H9 (cell line): ENCODE measurements at regions not wholly inside any gene's neighbourhood (a gene's known extent, or its start where the extent isn't known, plus 50 kb on each side); places are given as distances from the start of the nearest gene placed in this dataset.

Experiments used
- DNase-seq: peaks from one replicate; pipeline ENCODE4 v3.0.0-alpha.2; 2017
- H2AFZ ChIP-seq: one replicate; pipeline ENCODE4 v1.6.1; 2013; ENCODE audit warnings: mild to moderate bottlenecking, low read length, control low read depth, moderate library complexity
- H2AK5ac ChIP-seq: 2 replicates; pipeline ENCODE4 v1.6.1; 2013; ENCODE audit warnings: low read length, control low read depth, mixed read lengths; ENCODE audit not compliant: insufficient read length
- H2BK120ac ChIP-seq: one replicate; pipeline ENCODE4 v1.6.1; 2013; ENCODE audit warnings: low read depth, mild to moderate bottlenecking, low read length, control low read depth, inconsistent platforms; ENCODE audit not compliant: poor library complexity, severe bottlenecking
- H2BK12ac ChIP-seq: 2 replicates; pipeline ENCODE4 v1.6.1; 2013; ENCODE audit warnings: low read length, control low read depth, mixed read lengths, low read depth; ENCODE audit not compliant: insufficient read length
- H2BK15ac ChIP-seq: 2 replicates; pipeline ENCODE4 v1.6.1; 2013; ENCODE audit warnings: low read depth, low read length, control low read depth
- H2BK20ac ChIP-seq: one replicate; pipeline ENCODE4 v1.6.1; 2013; ENCODE audit warnings: low read depth, mild to moderate bottlenecking, low read length, control low read depth, inconsistent platforms; ENCODE audit not compliant: poor library complexity, severe bottlenecking
- H2BK5ac ChIP-seq: 2 replicates; pipeline ENCODE4 v1.6.1; 2013; ENCODE audit warnings: low read length, control low read depth, mixed read lengths; ENCODE audit not compliant: insufficient read length
- H3K14ac ChIP-seq: 2 replicates; pipeline ENCODE4 v1.6.1; 2013; ENCODE audit warnings: low read length, control low read depth; ENCODE audit not compliant: insufficient read depth
- H3K18ac ChIP-seq: 2 replicates; pipeline ENCODE4 v1.6.1; 2013; ENCODE audit warnings: low read depth, mild to moderate bottlenecking, mixed read lengths, low read length, control low read depth; ENCODE audit not compliant: insufficient read length
- H3K23ac ChIP-seq: 2 replicates; pipeline ENCODE4 v1.6.1; 2013; ENCODE audit warnings: low read length, control low read depth, mixed read lengths, low read depth; ENCODE audit not compliant: insufficient read length
- H3K23me2 ChIP-seq: 2 replicates; pipeline ENCODE4 v1.6.1; 2013; ENCODE audit warnings: low read depth, mild to moderate bottlenecking, mixed read lengths, low read length, control low read depth; ENCODE audit not compliant: insufficient read length, poor library complexity, severe bottlenecking
- H3K27ac ChIP-seq: 2 replicates; pipeline ENCODE4 v1.5.1; 2013; ENCODE audit warnings: low read length, control low read depth, mixed read lengths, low read depth; ENCODE audit not compliant: insufficient read length
- H3K27me3 ChIP-seq: 2 replicates; pipeline ENCODE4 v1.6.1; 2013; ENCODE audit warnings: low read length, control low read depth, inconsistent platforms; ENCODE audit not compliant: insufficient read depth
- H3K4ac ChIP-seq: 2 replicates; pipeline ENCODE4 v1.6.1; 2013; ENCODE audit warnings: low read depth, mild to moderate bottlenecking, control low read depth, inconsistent platforms, low read length, moderate library complexity
- H3K4me1 ChIP-seq: 2 replicates; pipeline ENCODE4 v1.6.1; 2013; ENCODE audit warnings: low read length, control low read depth, inconsistent platforms; ENCODE audit not compliant: insufficient read depth
- H3K4me2 ChIP-seq: 2 replicates; pipeline ENCODE4 v1.6.1; 2013; ENCODE audit warnings: low read length, control low read depth, mixed read lengths; ENCODE audit not compliant: insufficient read length, insufficient read depth
- H3K56ac ChIP-seq: 2 replicates; pipeline ENCODE4 v1.6.1; 2013; ENCODE audit warnings: low read depth, mild to moderate bottlenecking, mixed read lengths, low read length, control low read depth; ENCODE audit not compliant: insufficient read length
- H3K79me1 ChIP-seq: 2 replicates; pipeline ENCODE4 v1.6.1; 2013; ENCODE audit warnings: low read depth, mild to moderate bottlenecking, moderate library complexity, low read length, control low read depth, inconsistent platforms; ENCODE audit not compliant: insufficient read depth, poor library complexity, severe bottlenecking
- H3K79me2 ChIP-seq: 2 replicates; pipeline ENCODE4 v1.6.1; 2013; ENCODE audit warnings: low read length, control low read depth, inconsistent platforms; ENCODE audit not compliant: insufficient read depth
- H3K9ac ChIP-seq: 2 replicates; pipeline ENCODE4 v1.6.1; 2013; ENCODE audit warnings: low read length, control low read depth, mixed read lengths; ENCODE audit not compliant: insufficient read length; ENCODE audit errors: extremely low read depth
- H3K9me3 ChIP-seq: one replicate; pipeline ENCODE4 v1.6.1; 2013; ENCODE audit warnings: low read depth, low read length, inconsistent platforms; ENCODE audit not compliant: control insufficient read depth
- H3T11ph ChIP-seq: one replicate; pipeline ENCODE4 v1.6.1; 2013; ENCODE audit warnings: mild to moderate bottlenecking, low read length, control low read depth, inconsistent platforms
- H4K20me1 ChIP-seq: one replicate; pipeline ENCODE4 v1.6.1; 2013; ENCODE audit not compliant: control insufficient read depth, insufficient read length, insufficient read depth
- H4K5ac ChIP-seq: 2 replicates; pipeline ENCODE4 v1.6.1; 2013; ENCODE audit warnings: low read depth, mild to moderate bottlenecking, mixed read lengths, low read length, control low read depth; ENCODE audit not compliant: insufficient read length
- H4K8ac ChIP-seq: replicated peaks from 2 replicates; pipeline ENCODE4 v1.6.1; 2013; ENCODE audit warnings: low read length, control low read depth, mixed read lengths, low read depth; ENCODE audit not compliant: insufficient read length
- H4K91ac ChIP-seq: 2 replicates; pipeline ENCODE4 v1.6.1; 2013; ENCODE audit warnings: low read depth, mild to moderate bottlenecking, moderate library complexity, mixed read lengths, low read length, control low read depth; ENCODE audit not compliant: insufficient read length
- H3K27ac Mint-ChIP-seq, 3 experiments: 2 replicates in 2 of 3; 3 replicates in 1 of 3; pipeline ENCODE4 v1.8.0; 2020 to 2021; ENCODE audit warnings: mixed read lengths in 3 of 3, mild to moderate bottlenecking in 1 of 3, moderate library complexity in 1 of 3
- H3K27me3 Mint-ChIP-seq: 2 replicates; pipeline ENCODE4 v1.8.0; 2021; ENCODE audit warnings: low read depth, mild to moderate bottlenecking, moderate library complexity, mixed read lengths
- H3K36me3 Mint-ChIP-seq, 3 experiments: 2 replicates in 2 of 3; 3 replicates in 1 of 3; pipeline ENCODE4 v1.8.0; 2020 to 2021; ENCODE audit warnings: low read depth in 3 of 3, mixed read lengths in 3 of 3; ENCODE audit not compliant: insufficient read depth in 1 of 3
- H3K4me1 Mint-ChIP-seq, 2 experiments: 2 replicates each; pipeline ENCODE4 v1.8.0; 2020; ENCODE audit warnings: mixed read lengths in 2 of 2
- H3K4me3 Mint-ChIP-seq, 2 experiments: 2 replicates in 1 of 2; 3 replicates in 1 of 2; pipeline ENCODE4 v1.8.0; 2020 to 2021; ENCODE audit warnings: mild to moderate bottlenecking in 2 of 2, mixed read lengths in 2 of 2, moderate library complexity in 1 of 2
- H3K9me3 Mint-ChIP-seq, 2 experiments: 2 replicates in 1 of 2; 3 replicates in 1 of 2; pipeline ENCODE4 v1.8.0; 2020; ENCODE audit warnings: mild to moderate bottlenecking in 2 of 2, mixed read lengths in 2 of 2, moderate library complexity in 1 of 2
- CTCF ChIP-seq: fragments of 200-600 bp; sonication (generic); conservative IDR thresholded peaks from 3 replicates; pipeline ENCODE4 v1.8.0; 2021; ENCODE audit warnings: antibody characterized with exemption, mild to moderate bottlenecking

GRCh38 chr1:4024811-4025210 is 124.7 kb upstream of the C1orf174 start:
- H3K79me2 ChIP-seq = no peaks in the 10 kb centered on the region
- peaks cover 11% of the 10 kb centered on the region for H3K27me3 Mint-ChIP-seq
- peaks cover 0 to 1% (median 0%) of the 10 kb centered on the region in 3 experiments; a peak in 2 of 7 replicates for H3K36me3 Mint-ChIP-seq
- no peak overlapping the region for H4K8ac ChIP-seq
- H2BK120ac ChIP-seq = no peak overlapping the region
- no peak overlapping the region for H3K56ac ChIP-seq
- no peak overlapping the region for H3K18ac ChIP-seq
- H3K9me3 Mint-ChIP-seq = no peaks in the 10 kb centered on the region; a peak in 2 of 5 replicates
- no peak overlapping the region for H4K5ac ChIP-seq
- no peak overlapping the region for H2AK5ac ChIP-seq
- no peaks in the 10 kb centered on the region; the same call in 1 of the 2 replicates for H3K27me3 ChIP-seq
- no peak for DNase-seq
- H3K23ac ChIP-seq = no peak overlapping the region
- no peak overlapping the region for H3K4me3 Mint-ChIP-seq
- no peak overlapping the region for H3K4ac ChIP-seq
- H3K27ac Mint-ChIP-seq = no peak overlapping the region
- H2AFZ ChIP-seq = no peak overlapping the region
- H3T11ph ChIP-seq = no peak overlapping the region
- H2BK15ac ChIP-seq = no peak overlapping the region
- no peaks in the 10 kb centered on the region for H3K79me1 ChIP-seq
- no peaks in the 10 kb centered on the region for H3K9me3 ChIP-seq
- H3K14ac ChIP-seq = no peak overlapping the region
- H3K27ac ChIP-seq = no peak overlapping the region
- H3K4me1 ChIP-seq = no peaks in the 10 kb centered on the region
- H4K20me1 ChIP-seq = no peaks in the 10 kb centered on the region
- no peak overlapping the region for H3K9ac ChIP-seq
- H3K23me2 ChIP-seq = no peaks in the 10 kb centered on the region
- H3K4me2 ChIP-seq = no peak overlapping the region
- H3K4me1 Mint-ChIP-seq = peaks cover 10 to 15% of the 10 kb centered on the region in 2 experiments
- no peak overlapping the region for H2BK12ac ChIP-seq
- H2BK20ac ChIP-seq = no peak overlapping the region
- H4K91ac ChIP-seq = no peak overlapping the region
- H2BK5ac ChIP-seq = no peak overlapping the region
- TF ChIP-seq CTCF = no peak
